ENCODE measurements at regions not wholly inside any gene's neighbourhood (a gene's known extent, or its start where the extent isn't known, plus 50 kb on each side); places are given as distances from the start of the nearest gene placed in this dataset.

- no peak for TF ChIP-seq CTCF (IDR thresholded peaks at IDR 0.05)
- no peak for TF ChIP-seq POLR2A (IDR thresholded peaks at IDR 0.05)
- TF ChIP-seq POLR2AphosphoS5 (IDR thresholded peaks at IDR 0.05), result no peak
These were observed 71.3 kb upstream of the DGKB start for GRCh38 chr7:14973712-14974428.
